SK-N-SH treated with all-trans-retinoic acid at 6 μM for 48 hours (cell line): ENCODE measurements at regions not wholly inside any gene's neighbourhood (a gene's known extent, or its start where the extent isn't known, plus 50 kb on each side); places are given as distances from the start of the nearest gene placed in this dataset.
"Not testable (repeated sequence)": the region's sequence is repeated elsewhere in the genome, so short reads cannot be mapped to it uniquely, and the experiment has no call there.

Experiments
- ATAC-seq: fragments of 200-7000 bp; cut with Tn5 transposase; 3 replicates; pipeline ENCODE4 v1.9.1; 2020; ENCODE audit warnings: mild to moderate bottlenecking, moderate library complexity
- ARNTL ChIP-seq: fragments of 450-650 bp; formaldehyde crosslinking; IDR thresholded peaks from 2 replicates; pipeline ENCODE4 v1.5.0; 2020; ENCODE audit warnings: low read depth, mild to moderate bottlenecking, moderate library complexity, borderline replicate concordance
- BACH2 ChIP-seq: fragments of 250-450 bp; sonication (Bioruptor Pico); IDR thresholded peaks from 2 replicates; pipeline ENCODE4 v1.9.0; 2021; ENCODE audit warnings: mild to moderate bottlenecking, borderline replicate concordance
- CSDC2 ChIP-seq: fragments of 250-450 bp; sonication (Bioruptor Pico); IDR thresholded peaks from 2 replicates; pipeline ENCODE4 v1.5.0; 2020; ENCODE audit warnings: mild to moderate bottlenecking, moderate library complexity
- ESRRG ChIP-seq: fragments of 250-450 bp; sonication (Bioruptor Pico); IDR thresholded peaks from 2 replicates; pipeline ENCODE4 v1.6.1; 2021; ENCODE audit warnings: mild to moderate bottlenecking
- GLIS3 ChIP-seq: fragments of 250-450 bp; sonication (Bioruptor Pico); IDR thresholded peaks from 2 replicates; pipeline ENCODE4 v1.5.0; 2020; ENCODE audit warnings: mild to moderate bottlenecking, moderate library complexity
- OSR1 ChIP-seq: fragments of 250-450 bp; sonication (Bioruptor Pico); IDR thresholded peaks from 2 replicates; pipeline ENCODE4 v1.8.0; 2022; ENCODE audit warnings: moderate library complexity, mild to moderate bottlenecking, inconsistent platforms
- PPARA ChIP-seq: fragments of 250-450 bp; sonication (Bioruptor Pico); IDR thresholded peaks from 2 replicates; pipeline ENCODE4 v1.5.0; 2020; ENCODE audit warnings: mild to moderate bottlenecking, borderline replicate concordance
- RARB ChIP-seq: fragments of 250-450 bp; sonication (Bioruptor Pico); IDR thresholded peaks from 2 replicates; pipeline ENCODE4 v1.8.0; 2021; ENCODE audit warnings: mild to moderate bottlenecking, moderate library complexity
- SNAI2 ChIP-seq: fragments of 250-450 bp; sonication (Bioruptor Pico); IDR thresholded peaks from 2 replicates; pipeline ENCODE4 v1.5.0; 2020; ENCODE audit warnings: mild to moderate bottlenecking, moderate library complexity
- TCF4 ChIP-seq: fragments of 250-450 bp; sonication (Bioruptor Pico); IDR thresholded peaks from 2 replicates; pipeline ENCODE4 v1.8.0; 2021; ENCODE audit warnings: mild to moderate bottlenecking, moderate library complexity, borderline replicate concordance
- TOX ChIP-seq: fragments of 250-450 bp; sonication (Bioruptor Pico); IDR thresholded peaks from 2 replicates; pipeline ENCODE4 v1.8.0; 2021; ENCODE audit warnings: mild to moderate bottlenecking, moderate library complexity, borderline replicate concordance
- ZC3H10 ChIP-seq: fragments of 250-450 bp; sonication (Bioruptor Pico); IDR thresholded peaks from 2 replicates; pipeline ENCODE4 v1.5.1; 2021; ENCODE audit warnings: mild to moderate bottlenecking, moderate library complexity
- ZFP3 ChIP-seq: fragments of 250-450 bp; sonication (Bioruptor Pico); IDR thresholded peaks from 2 replicates; pipeline ENCODE4 v1.5.0; 2020; ENCODE audit warnings: mild to moderate bottlenecking, moderate library complexity
- ZFP30 ChIP-seq: fragments of 450-650 bp; formaldehyde crosslinking; IDR thresholded peaks from 2 replicates; pipeline ENCODE4 v1.5.0; 2022; ENCODE audit warnings: mild to moderate bottlenecking, moderate library complexity
- ZNF70 ChIP-seq: fragments of 450-650 bp; formaldehyde crosslinking; IDR thresholded peaks from 2 replicates; pipeline ENCODE4 v1.5.0; 2020; ENCODE audit warnings: mild to moderate bottlenecking, moderate library complexity
- ZNF8 ChIP-seq: fragments of 450-650 bp; formaldehyde crosslinking; IDR thresholded peaks from 2 replicates; pipeline ENCODE4 v1.5.0; 2020; ENCODE audit warnings: mild to moderate bottlenecking, moderate library complexity
- TF ChIP-seq, protein P1 (sequence below): fragments of 250-450 bp; sonication (Bioruptor Pico); IDR thresholded peaks from 2 replicates; pipeline ENCODE4 v1.8.0; 2021; ENCODE audit warnings: low read depth, mild to moderate bottlenecking, moderate library complexity, borderline replicate concordance
- TF ChIP-seq, protein P2 (sequence below): fragments of 250-450 bp; sonication (Bioruptor Pico); IDR thresholded peaks from 2 replicates; pipeline ENCODE4 v1.8.0; 2020; ENCODE audit warnings: mild to moderate bottlenecking, moderate library complexity, borderline replicate concordance
- TF ChIP-seq, protein P3 (sequence below): fragments of 250-450 bp; sonication (Bioruptor Pico); IDR thresholded peaks from 2 replicates; pipeline ENCODE4 v1.5.0; 2020; ENCODE audit warnings: mild to moderate bottlenecking, moderate library complexity
- TF ChIP-seq, protein P4 (sequence below): fragments of 250-450 bp; sonication (Bioruptor Pico); IDR thresholded peaks from 2 replicates; pipeline ENCODE4 v1.5.1; 2020; ENCODE audit warnings: low read depth, mild to moderate bottlenecking, moderate library complexity
- TF ChIP-seq, protein P5 (sequence below): fragments of 250-450 bp; sonication (Bioruptor Pico); IDR thresholded peaks from 2 replicates; pipeline ENCODE4 v1.5.1; 2021; ENCODE audit warnings: mild to moderate bottlenecking, moderate library complexity

DNA sequence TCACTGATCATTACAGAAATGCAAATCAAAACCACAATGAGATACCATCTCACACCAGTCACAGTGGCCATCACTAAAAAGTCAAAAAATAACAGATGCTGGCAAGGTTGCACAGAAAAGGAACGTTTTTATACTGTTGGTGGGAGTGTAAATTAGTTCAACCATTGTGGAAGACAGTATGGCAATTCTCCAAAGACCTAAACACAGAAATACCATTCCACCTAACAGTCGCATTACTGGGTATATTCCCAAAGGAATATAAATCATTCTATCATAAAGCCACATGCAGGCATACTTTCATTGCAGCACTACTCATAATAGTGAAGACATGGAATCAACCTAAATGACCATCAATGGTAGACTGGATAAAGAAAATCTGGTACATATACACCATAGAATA is 83.2 kb upstream of the ARID5B start:
- not testable (repeated sequence) for ATAC-seq

DNA sequence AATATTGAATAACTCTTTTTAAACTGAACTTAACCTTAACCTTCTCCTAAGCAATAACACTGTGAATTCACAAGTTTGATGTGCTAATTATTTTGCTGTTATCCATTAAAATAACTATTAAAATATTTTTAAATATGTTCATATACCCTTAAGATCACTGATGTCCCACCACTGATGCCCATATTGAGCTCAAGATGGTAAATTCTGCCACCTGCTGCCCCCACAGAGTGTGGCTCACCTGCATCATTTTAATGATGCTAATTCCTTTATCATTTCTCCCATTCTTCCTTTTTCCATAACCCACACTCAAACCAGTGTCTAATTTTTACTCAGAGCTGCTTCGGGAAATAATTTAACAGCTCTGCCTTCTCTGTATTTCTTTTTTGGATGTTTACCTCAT is 82.3 kb upstream of the ARID5B start:
- ATAC-seq, result no peak
- TF ChIP-seq ZFP30 (CRISPR knock-in tag) (no peak), ZC3H10 (CRISPR knock-in tag) (no peak), ESRRG (CRISPR knock-in tag) (no peak), ZNF70 (CRISPR knock-in tag) (no peak), SNAI2 (CRISPR knock-in tag) (no peak), RARB (CRISPR knock-in tag) (no peak), OSR1 (CRISPR knock-in tag) (no peak), PPARA (CRISPR knock-in tag) (no peak), ZNF8 (no peak), TOX (CRISPR knock-in tag) (no peak), ZFP3 (CRISPR knock-in tag) (no peak), BACH2 (no peak), CSDC2 (no peak), TCF4 (no peak)
- TF ChIP-seq, protein P1, sequence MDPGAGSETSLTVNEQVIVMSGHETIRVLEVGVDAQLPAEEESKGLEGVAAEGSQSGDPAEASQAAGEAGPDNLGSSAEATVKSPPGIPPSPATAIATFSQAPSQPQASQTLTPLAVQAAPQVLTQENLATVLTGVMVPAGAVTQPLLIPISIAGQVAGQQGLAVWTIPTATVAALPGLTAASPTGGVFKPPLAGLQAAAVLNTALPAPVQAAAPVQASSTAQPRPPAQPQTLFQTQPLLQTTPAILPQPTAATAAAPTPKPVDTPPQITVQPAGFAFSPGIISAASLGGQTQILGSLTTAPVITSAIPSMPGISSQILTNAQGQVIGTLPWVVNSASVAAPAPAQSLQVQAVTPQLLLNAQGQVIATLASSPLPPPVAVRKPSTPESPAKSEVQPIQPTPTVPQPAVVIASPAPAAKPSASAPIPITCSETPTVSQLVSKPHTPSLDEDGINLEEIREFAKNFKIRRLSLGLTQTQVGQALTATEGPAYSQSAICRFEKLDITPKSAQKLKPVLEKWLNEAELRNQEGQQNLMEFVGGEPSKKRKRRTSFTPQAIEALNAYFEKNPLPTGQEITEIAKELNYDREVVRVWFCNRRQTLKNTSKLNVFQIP, result no peak
- TF ChIP-seq, protein P2, sequence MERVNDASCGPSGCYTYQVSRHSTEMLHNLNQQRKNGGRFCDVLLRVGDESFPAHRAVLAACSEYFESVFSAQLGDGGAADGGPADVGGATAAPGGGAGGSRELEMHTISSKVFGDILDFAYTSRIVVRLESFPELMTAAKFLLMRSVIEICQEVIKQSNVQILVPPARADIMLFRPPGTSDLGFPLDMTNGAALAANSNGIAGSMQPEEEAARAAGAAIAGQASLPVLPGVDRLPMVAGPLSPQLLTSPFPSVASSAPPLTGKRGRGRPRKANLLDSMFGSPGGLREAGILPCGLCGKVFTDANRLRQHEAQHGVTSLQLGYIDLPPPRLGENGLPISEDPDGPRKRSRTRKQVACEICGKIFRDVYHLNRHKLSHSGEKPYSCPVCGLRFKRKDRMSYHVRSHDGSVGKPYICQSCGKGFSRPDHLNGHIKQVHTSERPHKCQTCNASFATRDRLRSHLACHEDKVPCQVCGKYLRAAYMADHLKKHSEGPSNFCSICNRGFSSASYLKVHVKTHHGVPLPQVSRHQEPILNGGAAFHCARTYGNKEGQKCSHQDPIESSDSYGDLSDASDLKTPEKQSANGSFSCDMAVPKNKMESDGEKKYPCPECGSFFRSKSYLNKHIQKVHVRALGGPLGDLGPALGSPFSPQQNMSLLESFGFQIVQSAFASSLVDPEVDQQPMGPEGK (CRISPR knock-in tag), result no peak
- TF ChIP-seq, protein P3, sequence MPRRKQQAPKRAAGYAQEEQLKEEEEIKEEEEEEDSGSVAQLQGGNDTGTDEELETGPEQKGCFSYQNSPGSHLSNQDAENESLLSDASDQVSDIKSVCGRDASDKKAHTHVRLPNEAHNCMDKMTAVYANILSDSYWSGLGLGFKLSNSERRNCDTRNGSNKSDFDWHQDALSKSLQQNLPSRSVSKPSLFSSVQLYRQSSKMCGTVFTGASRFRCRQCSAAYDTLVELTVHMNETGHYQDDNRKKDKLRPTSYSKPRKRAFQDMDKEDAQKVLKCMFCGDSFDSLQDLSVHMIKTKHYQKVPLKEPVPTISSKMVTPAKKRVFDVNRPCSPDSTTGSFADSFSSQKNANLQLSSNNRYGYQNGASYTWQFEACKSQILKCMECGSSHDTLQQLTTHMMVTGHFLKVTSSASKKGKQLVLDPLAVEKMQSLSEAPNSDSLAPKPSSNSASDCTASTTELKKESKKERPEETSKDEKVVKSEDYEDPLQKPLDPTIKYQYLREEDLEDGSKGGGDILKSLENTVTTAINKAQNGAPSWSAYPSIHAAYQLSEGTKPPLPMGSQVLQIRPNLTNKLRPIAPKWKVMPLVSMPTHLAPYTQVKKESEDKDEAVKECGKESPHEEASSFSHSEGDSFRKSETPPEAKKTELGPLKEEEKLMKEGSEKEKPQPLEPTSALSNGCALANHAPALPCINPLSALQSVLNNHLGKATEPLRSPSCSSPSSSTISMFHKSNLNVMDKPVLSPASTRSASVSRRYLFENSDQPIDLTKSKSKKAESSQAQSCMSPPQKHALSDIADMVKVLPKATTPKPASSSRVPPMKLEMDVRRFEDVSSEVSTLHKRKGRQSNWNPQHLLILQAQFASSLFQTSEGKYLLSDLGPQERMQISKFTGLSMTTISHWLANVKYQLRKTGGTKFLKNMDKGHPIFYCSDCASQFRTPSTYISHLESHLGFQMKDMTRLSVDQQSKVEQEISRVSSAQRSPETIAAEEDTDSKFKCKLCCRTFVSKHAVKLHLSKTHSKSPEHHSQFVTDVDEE (CRISPR knock-in tag), result no peak
- TF ChIP-seq, protein P4, sequence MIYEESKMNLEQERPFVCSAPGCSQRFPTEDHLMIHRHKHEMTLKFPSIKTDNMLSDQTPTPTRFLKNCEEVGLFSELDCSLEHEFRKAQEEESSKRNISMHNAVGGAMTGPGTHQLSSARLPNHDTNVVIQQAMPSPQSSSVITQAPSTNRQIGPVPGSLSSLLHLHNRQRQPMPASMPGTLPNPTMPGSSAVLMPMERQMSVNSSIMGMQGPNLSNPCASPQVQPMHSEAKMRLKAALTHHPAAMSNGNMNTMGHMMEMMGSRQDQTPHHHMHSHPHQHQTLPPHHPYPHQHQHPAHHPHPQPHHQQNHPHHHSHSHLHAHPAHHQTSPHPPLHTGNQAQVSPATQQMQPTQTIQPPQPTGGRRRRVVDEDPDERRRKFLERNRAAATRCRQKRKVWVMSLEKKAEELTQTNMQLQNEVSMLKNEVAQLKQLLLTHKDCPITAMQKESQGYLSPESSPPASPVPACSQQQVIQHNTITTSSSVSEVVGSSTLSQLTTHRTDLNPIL (CRISPR knock-in tag), result no peak
- TF ChIP-seq, protein P5, sequence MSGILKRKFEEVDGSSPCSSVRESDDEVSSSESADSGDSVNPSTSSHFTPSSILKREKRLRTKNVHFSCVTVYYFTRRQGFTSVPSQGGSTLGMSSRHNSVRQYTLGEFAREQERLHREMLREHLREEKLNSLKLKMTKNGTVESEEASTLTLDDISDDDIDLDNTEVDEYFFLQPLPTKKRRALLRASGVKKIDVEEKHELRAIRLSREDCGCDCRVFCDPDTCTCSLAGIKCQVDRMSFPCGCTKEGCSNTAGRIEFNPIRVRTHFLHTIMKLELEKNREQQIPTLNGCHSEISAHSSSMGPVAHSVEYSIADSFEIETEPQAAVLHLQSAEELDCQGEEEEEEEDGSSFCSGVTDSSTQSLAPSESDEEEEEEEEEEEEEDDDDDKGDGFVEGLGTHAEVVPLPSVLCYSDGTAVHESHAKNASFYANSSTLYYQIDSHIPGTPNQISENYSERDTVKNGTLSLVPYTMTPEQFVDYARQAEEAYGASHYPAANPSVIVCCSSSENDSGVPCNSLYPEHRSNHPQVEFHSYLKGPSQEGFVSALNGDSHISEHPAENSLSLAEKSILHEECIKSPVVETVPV (CRISPR knock-in tag), result no peak

DNA sequence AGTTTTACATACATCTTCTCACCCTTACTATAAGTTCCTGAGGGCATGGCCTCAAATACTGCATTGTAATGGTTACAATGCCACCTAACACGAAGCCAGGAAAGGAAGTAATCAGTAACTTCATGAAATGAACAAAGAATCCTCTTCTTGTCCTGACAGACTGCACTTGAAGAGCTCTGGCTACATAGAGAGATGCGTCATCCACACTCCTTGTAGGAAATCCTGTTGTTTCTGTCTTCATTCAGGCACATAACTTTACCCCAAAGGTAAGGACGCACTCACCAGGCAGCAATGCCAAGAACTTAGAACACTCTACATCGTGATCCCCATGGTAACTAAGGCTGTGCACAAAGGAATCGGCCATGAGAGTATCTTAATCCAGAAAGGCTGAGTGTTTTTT is 80.3 kb upstream of the ARID5B start:
- no peak for TF ChIP-seq ARNTL (CRISPR knock-in tag)
- no peak for TF ChIP-seq CSDC2
- no peak for TF ChIP-seq ZFP3 (CRISPR knock-in tag)
- TF ChIP-seq, protein P5 (CRISPR knock-in tag), result no peak
- TF ChIP-seq ZNF8, result no peak
- no peak for TF ChIP-seq TOX (CRISPR knock-in tag)
- TF ChIP-seq ZFP30 (CRISPR knock-in tag), result no peak
- TF ChIP-seq, protein P2 (CRISPR knock-in tag), result no peak
- no peak for TF ChIP-seq PPARA (CRISPR knock-in tag)
- no peak for TF ChIP-seq GLIS3 (CRISPR knock-in tag)
- TF ChIP-seq OSR1 (CRISPR knock-in tag), result no peak
- TF ChIP-seq ZNF70 (CRISPR knock-in tag), result no peak

More for the DNA sequence above, 80.3 kb upstream of the ARID5B start:
- no peak; the same call in 2 of the 3 replicates for ATAC-seq
